Left ventricle myocardium inferior (tissue), 1 donor: ENCODE measurements at regions not wholly inside any gene's neighbourhood (a gene's known extent, or its start where the extent isn't known, plus 50 kb on each side); places are given as distances from the start of the nearest gene placed in this dataset.

Experiments used
- DNase-seq: peaks from one replicate; pipeline ENCODE4 v3.0.0-alpha.2; 2020
- H3K27ac ChIP-seq: fragments of 200-600 bp; replicated peaks from 2 replicates; pipeline ENCODE4 v1.8.0; 2021
- H3K27me3 ChIP-seq: fragments of 200-600 bp; 2 replicates; pipeline ENCODE4 v1.8.0; 2021; ENCODE audit warnings: low read depth
- H3K36me3 ChIP-seq: fragments of 200-600 bp; 2 replicates; pipeline ENCODE4 v1.8.0; 2021
- H3K4me1 ChIP-seq: fragments of 200-600 bp; 2 replicates; pipeline ENCODE4 v1.8.0; 2021
- H3K4me3 ChIP-seq: fragments of 200-600 bp; 2 replicates; pipeline ENCODE4 v1.8.0; 2021; ENCODE audit warnings: mild to moderate bottlenecking, moderate library complexity
- H3K9me3 ChIP-seq: fragments of 200-600 bp; replicated peaks from 2 replicates; pipeline ENCODE4 v1.8.0; 2021
- intact Hi-C: fragments of 100-400 bp; cut with micrococcal nuclease; formaldehyde crosslinking; loops from one replicate; pipeline ENCODE4 v1.11.0; 2022
- TF ChIP-seq, protein P1 (sequence below): fragments of 200-600 bp; IDR thresholded peaks from 2 replicates; pipeline ENCODE4 v1.8.0; 2021; ENCODE audit warnings: antibody characterized with exemption, mild to moderate bottlenecking, borderline replicate concordance
- donor health status: DM: no; HTN: yes; CAD: no; lungs with severe emphysema.

DNA sequence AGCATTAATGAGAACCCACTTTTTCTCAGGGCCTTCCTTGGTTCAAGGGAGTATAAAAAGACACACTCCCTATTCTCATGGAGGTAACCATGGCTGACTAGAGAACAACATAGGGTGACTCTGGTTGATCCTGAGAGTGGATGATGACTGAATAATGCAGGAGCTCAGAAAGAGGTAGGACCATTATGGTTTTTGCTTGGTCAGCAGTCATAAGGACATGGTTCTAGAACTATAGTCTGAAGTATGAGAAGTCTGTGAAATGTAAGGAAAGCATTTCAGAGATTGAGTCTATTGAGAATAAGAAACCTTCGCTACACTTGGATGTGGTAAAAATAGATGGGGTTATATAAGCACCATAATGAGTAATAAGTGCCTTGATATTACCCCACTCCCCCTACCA is 184.1 kb upstream of the GPR149 start:
- intact Hi-C loops, result no loop called here
- Histone ChIP-seq H3K4me3 (no peak overlapping the region), H3K27ac (no peak overlapping the region), H3K9me3 (peaks cover 21% of the 10 kb centered on the region), H3K27me3 (no peaks in the 10 kb centered on the region), H3K4me1 (no peaks in the 10 kb centered on the region), H3K36me3 (no peaks in the 10 kb centered on the region)
- no peak for DNase-seq
- TF ChIP-seq, protein P1, sequence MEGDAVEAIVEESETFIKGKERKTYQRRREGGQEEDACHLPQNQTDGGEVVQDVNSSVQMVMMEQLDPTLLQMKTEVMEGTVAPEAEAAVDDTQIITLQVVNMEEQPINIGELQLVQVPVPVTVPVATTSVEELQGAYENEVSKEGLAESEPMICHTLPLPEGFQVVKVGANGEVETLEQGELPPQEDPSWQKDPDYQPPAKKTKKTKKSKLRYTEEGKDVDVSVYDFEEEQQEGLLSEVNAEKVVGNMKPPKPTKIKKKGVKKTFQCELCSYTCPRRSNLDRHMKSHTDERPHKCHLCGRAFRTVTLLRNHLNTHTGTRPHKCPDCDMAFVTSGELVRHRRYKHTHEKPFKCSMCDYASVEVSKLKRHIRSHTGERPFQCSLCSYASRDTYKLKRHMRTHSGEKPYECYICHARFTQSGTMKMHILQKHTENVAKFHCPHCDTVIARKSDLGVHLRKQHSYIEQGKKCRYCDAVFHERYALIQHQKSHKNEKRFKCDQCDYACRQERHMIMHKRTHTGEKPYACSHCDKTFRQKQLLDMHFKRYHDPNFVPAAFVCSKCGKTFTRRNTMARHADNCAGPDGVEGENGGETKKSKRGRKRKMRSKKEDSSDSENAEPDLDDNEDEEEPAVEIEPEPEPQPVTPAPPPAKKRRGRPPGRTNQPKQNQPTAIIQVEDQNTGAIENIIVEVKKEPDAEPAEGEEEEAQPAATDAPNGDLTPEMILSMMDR, result no peak

DNA sequence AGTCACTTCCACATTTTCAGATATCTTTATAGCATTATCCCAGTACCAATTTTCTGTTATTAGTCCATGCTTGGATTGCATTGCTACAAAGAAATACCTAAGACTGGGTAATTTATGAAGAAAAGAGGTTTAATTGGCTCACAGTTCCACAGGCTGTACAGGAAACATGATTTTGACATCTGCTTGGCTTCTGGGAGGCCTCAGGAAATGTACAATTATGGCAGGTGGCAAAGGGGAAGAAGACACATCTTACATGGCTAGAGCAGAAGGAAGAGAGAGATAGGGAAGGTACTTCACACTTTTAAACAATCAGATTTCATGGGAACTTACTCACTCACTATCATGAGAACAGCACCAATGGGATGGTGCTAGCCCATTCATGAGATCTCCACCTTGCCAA is 172.3 kb upstream of the GPR149 start:
- H3K4me1 ChIP-seq, result no peaks in the 10 kb centered on the region
- no peak overlapping the region for H3K27ac ChIP-seq
- no peak overlapping the region for H3K4me3 ChIP-seq
- no peaks in the 10 kb centered on the region for H3K9me3 ChIP-seq
- no peaks in the 10 kb centered on the region for H3K27me3 ChIP-seq
- TF ChIP-seq, protein P1, result no peak
- DNase-seq, result no peak
- H3K36me3 ChIP-seq, result no peaks in the 10 kb centered on the region
- intact Hi-C loops, result no loop called here

DNA sequence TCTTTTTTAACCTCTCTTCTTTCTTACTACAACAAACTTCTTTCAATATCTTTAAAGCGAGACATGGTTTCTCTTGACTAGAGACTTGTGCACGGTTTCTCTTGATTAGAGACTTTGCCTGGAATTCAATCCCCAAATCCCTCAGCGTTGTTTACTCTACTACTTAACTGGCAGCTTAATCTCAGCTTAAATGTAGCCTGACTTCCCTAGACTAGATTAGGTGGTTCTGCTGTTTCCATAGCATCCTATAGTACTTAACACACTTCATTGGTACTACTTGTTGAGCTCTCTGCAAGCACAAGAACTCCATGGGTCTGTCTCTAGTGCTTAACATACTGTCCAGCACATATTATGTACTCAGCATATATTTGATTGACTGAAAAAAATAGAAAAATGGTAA is 168.2 kb upstream of the GPR149 start:
- no peak overlapping the region for H3K4me3 ChIP-seq
- no peak overlapping the region for H3K27ac ChIP-seq
- H3K4me1 ChIP-seq, result no peaks in the 10 kb centered on the region
- H3K9me3 ChIP-seq, result peaks cover 4% of the 10 kb centered on the region
- H3K27me3 ChIP-seq, result no peaks in the 10 kb centered on the region
- TF ChIP-seq, protein P1, result no peak
- no peak for DNase-seq
- H3K36me3 ChIP-seq, result no peaks in the 10 kb centered on the region
- intact Hi-C loops, result no loop called here

DNA sequence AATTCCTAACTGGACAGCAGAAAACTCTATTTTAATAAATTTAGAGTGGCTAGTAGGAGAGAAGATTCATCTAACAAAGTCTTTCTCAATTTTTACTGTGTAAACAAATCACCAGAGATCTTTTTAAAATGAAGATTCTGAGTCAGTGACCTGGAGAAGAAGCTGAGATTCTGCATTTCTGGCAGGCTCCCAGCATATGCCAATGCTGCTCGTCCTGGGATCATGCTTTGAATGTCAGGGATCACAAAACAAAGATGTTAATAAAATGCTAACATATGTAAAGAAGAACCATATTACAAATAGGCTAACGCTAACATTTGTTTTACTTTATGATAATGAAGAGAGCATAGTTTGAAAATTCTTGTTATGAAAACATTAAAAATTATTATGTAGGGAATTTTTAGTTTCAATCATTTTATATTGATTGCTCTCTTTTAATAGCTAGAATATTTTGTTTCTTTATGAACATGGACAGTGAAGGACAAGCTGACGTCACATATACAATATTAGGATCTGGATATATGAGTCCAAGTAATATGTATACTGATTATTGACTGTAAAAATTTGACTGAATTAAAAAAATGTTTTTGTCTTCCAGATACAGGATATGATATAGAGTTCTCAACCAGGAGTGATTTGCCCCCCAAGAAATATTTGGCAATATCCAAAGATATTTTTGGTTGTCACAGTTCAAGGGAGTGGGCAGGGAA is 160.8 kb upstream of the GPR149 start:
- no peak overlapping the region for H3K27ac ChIP-seq
- TF ChIP-seq, protein P1, result no peak
- intact Hi-C loops, result no loop called here

DNA sequence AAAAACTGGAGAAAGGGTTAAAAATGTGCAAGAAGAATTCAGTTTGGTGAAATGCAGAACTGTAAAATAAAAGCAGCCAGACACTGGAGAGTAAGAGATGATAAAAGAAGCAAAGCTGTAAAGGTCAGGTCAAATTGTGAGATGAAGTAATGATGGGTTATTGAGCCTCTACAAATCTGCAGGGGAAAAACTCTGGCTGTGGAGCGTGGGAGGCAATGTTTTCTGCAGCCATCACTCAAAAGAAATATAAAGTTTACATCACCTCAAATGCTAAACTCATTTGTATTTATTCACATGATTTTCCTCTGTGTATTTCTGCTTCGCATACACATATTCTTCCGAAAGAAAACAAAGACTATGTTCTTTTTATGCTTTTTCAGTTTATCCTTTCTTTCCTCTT is 158.8 kb upstream of the GPR149 start:
- no peaks in the 10 kb centered on the region for H3K36me3 ChIP-seq
- TF ChIP-seq, protein P1, result no peak
- intact Hi-C loops, result no loop called here
- no peaks in the 10 kb centered on the region for H3K27me3 ChIP-seq
- H3K4me3 ChIP-seq, result no peak overlapping the region
- H3K27ac ChIP-seq, result no peak overlapping the region
- H3K9me3 ChIP-seq, result no peaks in the 10 kb centered on the region
- no peak for DNase-seq
- no peaks in the 10 kb centered on the region for H3K4me1 ChIP-seq

More for the DNA sequence above, 160.8 kb upstream of the GPR149 start:
- Histone ChIP-seq H3K4me1 (no peaks in the 10 kb centered on the region), H3K27me3 (no peaks in the 10 kb centered on the region), H3K4me3 (no peak overlapping the region), H3K9me3 (peaks cover 4% of the 10 kb centered on the region), H3K36me3 (no peaks in the 10 kb centered on the region)
- no peak for DNase-seq
